OCI-LY7 (cell line): ENCODE measurements at regions not wholly inside any gene's neighbourhood (a gene's known extent, or its start where the extent isn't known, plus 50 kb on each side); places are given as distances from the start of the nearest gene placed in this dataset.

Experiments used
- BruUV-seq: library from RNA; stranded (reverse); fragments of 400-500 nt; replicated peaks from 2 replicates; lab custom pipeline; 2021; lab: Mats Ljungman, UMichigan
- CTCF ChIA-PET: fragments of 300-600 bp; sonication (Branson Sonifier 250); formaldehyde crosslinking; loops from one replicate; lab custom pipeline; 2022; ENCODE audit warnings: antibody characterized with exemption; ENCODE audit not compliant: unreplicated experiment; lab: Charles Lee
- POLR2A ChIA-PET: fragments of 300-600 bp; sonication (Branson Sonifier 250); formaldehyde crosslinking; loops from one replicate; lab custom pipeline; 2022; ENCODE audit warnings: antibody characterized with exemption; lab: Charles Lee
- DNase-seq: peaks from one replicate; pipeline ENCODE4 v3.0.0-alpha.2; 2015; ENCODE audit warnings: low spot score
- H2AFZ ChIP-seq: fragments of 200-600 bp; sonication (generic), shearing (Covaris generic); 2 replicates; pipeline ENCODE4 v1.6.1; 2014; ENCODE audit warnings: mild to moderate bottlenecking, antibody characterized with exemption, low read length, moderate library complexity
- H3K27ac ChIP-seq: fragments of 200-600 bp; sonication (generic); 2 replicates; pipeline ENCODE4 v1.5.1; 2014; ENCODE audit warnings: mixed run types, low read depth, mild to moderate bottlenecking, moderate library complexity, low read length, inconsistent platforms; ENCODE audit not compliant: poor library complexity, severe bottlenecking
- H3K36me3 ChIP-seq: fragments of 200-600 bp; sonication (generic); 2 replicates; pipeline ENCODE4 v1.6.1; 2014; ENCODE audit warnings: mild to moderate bottlenecking, antibody characterized with exemption, low read length, moderate library complexity, mixed read lengths; ENCODE audit not compliant: insufficient read depth
- H3K4me1 ChIP-seq: fragments of 200-600 bp; sonication (generic); 2 replicates; pipeline ENCODE4 v1.5.1; 2014; ENCODE audit warnings: mild to moderate bottlenecking, low read length; ENCODE audit not compliant: insufficient read depth, poor library complexity, severe bottlenecking
- H3K4me2 ChIP-seq: fragments of 200-600 bp; sonication (generic); 2 replicates; pipeline ENCODE4 v1.6.1; 2014; ENCODE audit warnings: mild to moderate bottlenecking, low read length
- H3K4me3 ChIP-seq: fragments of 200-600 bp; sonication (generic); 2 replicates; pipeline ENCODE4 v1.5.1; 2014; ENCODE audit warnings: mild to moderate bottlenecking, low read depth, low read length; ENCODE audit not compliant: poor library complexity, severe bottlenecking
- H3K79me2 ChIP-seq: fragments of 200-600 bp; sonication (generic); 2 replicates; pipeline ENCODE4 v1.6.1; 2016; ENCODE audit warnings: low read depth, mild to moderate bottlenecking, low read length, moderate library complexity, mixed read lengths; ENCODE audit not compliant: insufficient read depth
- H3K9me2 ChIP-seq: fragments of 200-600 bp; sonication (generic); 2 replicates; pipeline ENCODE4 v1.6.1; 2016; ENCODE audit warnings: mild to moderate bottlenecking, low read length, mixed read lengths; ENCODE audit not compliant: insufficient read depth
- H3K9me3 ChIP-seq: fragments of 200-600 bp; sonication (generic); 2 replicates; pipeline ENCODE4 v1.6.1; 2014; ENCODE audit warnings: mild to moderate bottlenecking, mixed run types, low read length, mixed read lengths
- H4K20me1 ChIP-seq: fragments of 200-600 bp; sonication (generic); 2 replicates; pipeline ENCODE4 v1.6.1; 2014; ENCODE audit warnings: mild to moderate bottlenecking, antibody characterized with exemption, low read length, moderate library complexity, mixed read lengths; ENCODE audit not compliant: insufficient read depth
- CTCF ChIP-seq: fragments of 200-600 bp; sonication (generic); conservative IDR thresholded peaks from 2 replicates; pipeline ENCODE4 v1.5.1; 2014; ENCODE audit warnings: mild to moderate bottlenecking, antibody characterized with exemption, low read length, moderate library complexity, mixed read lengths
- EZH2phosphoT487 ChIP-seq: fragments of 200-600 bp; sonication (generic); IDR thresholded peaks from 2 replicates; pipeline ENCODE4 v1.6.1; 2018; ENCODE audit warnings: low read depth, borderline replicate concordance, mild to moderate bottlenecking, mixed run types, antibody characterized with exemption, low read length, moderate library complexity, mixed read lengths
- intact Hi-C: fragments of 100-400 bp; cut with micrococcal nuclease; formaldehyde crosslinking; loops from one replicate; pipeline ENCODE4 v1.10.0; 2022; ENCODE audit not compliant: unreplicated experiment

GRCh38 chr12:67498991-67499390 is 149.6 kb upstream of the DYRK2 start:
- H3K4me2 ChIP-seq, result no peak overlapping the region
- ChIA-PET POLR2A (no interaction called here), CTCF (no interaction called here)
- H3K27ac ChIP-seq, result no peak overlapping the region
- no peak for TF ChIP-seq CTCF
- no peak for TF ChIP-seq EZH2phosphoT487
- H4K20me1 ChIP-seq, result no peaks in the 10 kb centered on the region
- H3K4me3 ChIP-seq, result no peak overlapping the region
- H3K9me3 ChIP-seq, result no peaks in the 10 kb centered on the region
- intact Hi-C loops, result no loop called here
- BruUV-seq, result no TSS peak
- H2AFZ ChIP-seq, result no peak overlapping the region
- no peaks in the 10 kb centered on the region for H3K79me2 ChIP-seq
- H3K9me2 ChIP-seq, result no peaks in the 10 kb centered on the region
- H3K4me1 ChIP-seq, result no peaks in the 10 kb centered on the region
- no peaks in the 10 kb centered on the region for H3K36me3 ChIP-seq
- DNase-seq, result no peak

- H3K4me2 ChIP-seq, result no peak overlapping the region
- H3K79me2 ChIP-seq, result no peaks in the 10 kb centered on the region
- ChIA-PET CTCF (no interaction called here), POLR2A (interaction anchor here (1.7 kb wide), 1 partner anchor 13 kb away, joined by 4 read pairs; no protein-coding TSS in a partner anchor)
- no TSS peak for BruUV-seq
- TF ChIP-seq EZH2phosphoT487 (no peak), CTCF (no peak)
- DNase-seq, result no peak
- H3K36me3 ChIP-seq, result no peaks in the 10 kb centered on the region
- intact Hi-C loops, result no loop called here
- no peaks in the 10 kb centered on the region for H3K9me3 ChIP-seq
- H4K20me1 ChIP-seq, result no peaks in the 10 kb centered on the region
- no peak overlapping the region for H3K4me3 ChIP-seq
- no peak overlapping the region for H3K27ac ChIP-seq
- H3K4me1 ChIP-seq, result no peaks in the 10 kb centered on the region
- no peaks in the 10 kb centered on the region for H3K9me2 ChIP-seq
- H2AFZ ChIP-seq, result no peak overlapping the region
These were observed 147.2 kb upstream of the DYRK2 start for GRCh38 chr12:67501362-67501761.

GRCh38 chr12:67504026-67504425 is 144.5 kb upstream of the DYRK2 start:
- Histone ChIP-seq H3K9me3 (no peaks in the 10 kb centered on the region), H3K79me2 (no peaks in the 10 kb centered on the region), H3K27ac (no peak overlapping the region), H3K9me2 (no peaks in the 10 kb centered on the region), H3K4me1 (no peaks in the 10 kb centered on the region), H2AFZ (no peak overlapping the region), H3K36me3 (no peaks in the 10 kb centered on the region), H3K4me3 (no peak overlapping the region), H3K4me2 (no peak overlapping the region), H4K20me1 (no peaks in the 10 kb centered on the region)
- no TSS peak for BruUV-seq
- no peak for DNase-seq
- intact Hi-C loops, result no loop called here
- ChIA-PET POLR2A (no interaction called here), CTCF (no interaction called here)
- TF ChIP-seq EZH2phosphoT487 (no peak), CTCF (no peak)
